Endodermal cell (in vitro differentiated cells): ENCODE measurements at regions not wholly inside any gene's neighbourhood (a gene's known extent, or its start where the extent isn't known, plus 50 kb on each side); places are given as distances from the start of the nearest gene placed in this dataset.

Experiments
- DNase-seq: peaks from one replicate; pipeline ENCODE4 v3.0.0-alpha.2; 2017
- H3K27ac ChIP-seq: 2 replicates; pipeline ENCODE4 v1.5.1; 2013; ENCODE audit warnings: mild to moderate bottlenecking, low read depth, low read length, moderate library complexity
- H3K27me3 ChIP-seq: 2 replicates; pipeline ENCODE4 v1.6.1; 2013; ENCODE audit warnings: mild to moderate bottlenecking, low read length, moderate library complexity; ENCODE audit not compliant: insufficient read depth, control insufficient read depth, poor library complexity, severe bottlenecking
- H3K36me3 ChIP-seq: 2 replicates; pipeline ENCODE4 v1.7.0; 2013; ENCODE audit warnings: mild to moderate bottlenecking, low read length, moderate library complexity; ENCODE audit not compliant: control insufficient read depth, insufficient read depth
- H3K4me1 ChIP-seq: one replicate; pipeline ENCODE4 v1.7.0; 2013; ENCODE audit warnings: low read length; ENCODE audit not compliant: control insufficient read depth, insufficient read depth
- H3K4me3 ChIP-seq: 2 replicates; pipeline ENCODE4 v1.5.1; 2013; ENCODE audit warnings: mild to moderate bottlenecking, low read length, moderate library complexity
- H3K9ac ChIP-seq: 2 replicates; pipeline ENCODE4 v1.6.1; 2013; ENCODE audit warnings: mild to moderate bottlenecking, low read length, moderate library complexity; ENCODE audit not compliant: poor library complexity, severe bottlenecking; ENCODE audit errors: extremely low read depth
- H3K9me3 ChIP-seq: 2 replicates; pipeline ENCODE4 v1.6.1; 2013; ENCODE audit warnings: mild to moderate bottlenecking, low read length, moderate library complexity; ENCODE audit not compliant: control insufficient read depth
- H3K27ac Mint-ChIP-seq: 2 replicates; pipeline ENCODE4 v1.8.0; 2020; ENCODE audit warnings: mixed read lengths
- H3K27me3 Mint-ChIP-seq: 2 replicates; pipeline ENCODE4 v1.8.0; 2021; ENCODE audit warnings: mild to moderate bottlenecking, mixed read lengths; ENCODE audit not compliant: insufficient read depth
- H3K36me3 Mint-ChIP-seq: 2 replicates; pipeline ENCODE4 v1.8.0; 2020; ENCODE audit warnings: low read depth, mixed read lengths
- H3K4me1 Mint-ChIP-seq: 2 replicates; pipeline ENCODE4 v1.8.0; 2020; ENCODE audit warnings: mixed read lengths
- H3K4me3 Mint-ChIP-seq: 2 replicates; pipeline ENCODE4 v1.8.0; 2020; ENCODE audit warnings: mild to moderate bottlenecking, moderate library complexity, mixed read lengths
- H3K9me3 Mint-ChIP-seq: 2 replicates; pipeline ENCODE4 v1.8.0; 2020; ENCODE audit warnings: mild to moderate bottlenecking, mixed read lengths
- WGBS, 2 experiments: methylation state at CpG; one replicate each; pipeline versions ENCODE4 v1.1.5 to v1.1.7; 2013; ENCODE audit warnings: missing lambda C conversion rate in 2 of 2, mixed read lengths in 1 of 2; ENCODE audit not compliant: insufficient coverage in 1 of 2, insufficient read length in 1 of 2; 5-methylcytosine and 5-hydroxymethylcytosine counted together
- TF ChIP-seq, protein P1 (sequence below): fragments of 200-600 bp; sonication (generic); conservative IDR thresholded peaks from 2 replicates; pipeline ENCODE4 v1.5.0; 2021; ENCODE audit warnings: antibody characterized with exemption, mild to moderate bottlenecking

DNA sequence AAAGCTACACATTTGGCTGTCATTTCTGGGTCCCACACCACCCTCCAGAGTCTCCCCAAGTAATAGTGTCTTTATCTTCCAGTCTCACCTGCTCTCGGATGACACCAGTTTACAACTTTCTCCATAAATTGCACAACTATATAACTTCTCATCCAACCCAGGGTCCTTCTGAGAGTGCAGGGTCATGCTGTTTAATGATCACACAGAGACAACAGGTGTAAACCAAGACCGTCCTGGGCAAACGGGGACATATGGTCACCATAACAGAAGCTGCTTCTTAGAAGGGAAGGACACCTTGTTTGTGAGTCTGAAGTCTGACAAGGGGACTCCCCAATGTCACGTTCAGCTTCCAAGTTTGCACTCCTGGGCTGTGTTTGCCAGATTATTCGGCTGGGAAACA lies 74.3 kb downstream of the MAP1LC3B2 start:
- WGBS, 2 experiments = 91% methylated on average over 5 of the region's 5 CpGs
- no peaks in the 10 kb centered on the region for H3K36me3 Mint-ChIP-seq

DNA sequence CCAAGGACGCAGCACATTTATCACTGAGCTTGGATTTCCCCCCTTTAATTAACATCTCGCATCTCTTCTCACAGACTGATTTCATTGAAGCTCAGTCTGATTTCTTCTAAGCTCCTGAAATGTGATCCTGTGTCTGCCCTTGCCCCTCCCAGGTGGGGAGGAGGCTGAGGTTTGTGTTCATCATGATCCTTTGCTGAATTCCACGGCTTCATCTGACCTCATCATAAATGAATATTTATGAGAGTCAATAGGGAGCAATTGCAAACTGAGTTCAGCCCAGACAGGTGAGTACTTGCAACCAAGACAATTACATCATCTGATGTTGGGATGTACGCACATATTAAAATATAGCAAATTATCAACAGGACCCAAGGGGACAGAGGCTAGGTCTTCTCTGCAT lies 72.4 kb downstream of the MAP1LC3B2 start:
- Mint-ChIP-seq H3K27me3 (no peaks in the 10 kb centered on the region), H3K4me3 (no peak overlapping the region), H3K36me3 (no peaks in the 10 kb centered on the region), H3K27ac (no peak overlapping the region), H3K4me1 (no peaks in the 10 kb centered on the region), H3K9me3 (no peaks in the 10 kb centered on the region)
- DNase-seq = no peak
- Histone ChIP-seq H3K36me3 (no peaks in the 10 kb centered on the region), H3K9ac (no peak overlapping the region), H3K4me3 (no peak overlapping the region), H3K9me3 (no peaks in the 10 kb centered on the region), H3K4me1 (no peaks in the 10 kb centered on the region), H3K27ac (no peak overlapping the region), H3K27me3 (no peaks in the 10 kb centered on the region)
- WGBS, 2 experiments = 86 to 88% methylated on average over 2 to 4 of the region's 4 CpGs
- TF ChIP-seq, protein P1, sequence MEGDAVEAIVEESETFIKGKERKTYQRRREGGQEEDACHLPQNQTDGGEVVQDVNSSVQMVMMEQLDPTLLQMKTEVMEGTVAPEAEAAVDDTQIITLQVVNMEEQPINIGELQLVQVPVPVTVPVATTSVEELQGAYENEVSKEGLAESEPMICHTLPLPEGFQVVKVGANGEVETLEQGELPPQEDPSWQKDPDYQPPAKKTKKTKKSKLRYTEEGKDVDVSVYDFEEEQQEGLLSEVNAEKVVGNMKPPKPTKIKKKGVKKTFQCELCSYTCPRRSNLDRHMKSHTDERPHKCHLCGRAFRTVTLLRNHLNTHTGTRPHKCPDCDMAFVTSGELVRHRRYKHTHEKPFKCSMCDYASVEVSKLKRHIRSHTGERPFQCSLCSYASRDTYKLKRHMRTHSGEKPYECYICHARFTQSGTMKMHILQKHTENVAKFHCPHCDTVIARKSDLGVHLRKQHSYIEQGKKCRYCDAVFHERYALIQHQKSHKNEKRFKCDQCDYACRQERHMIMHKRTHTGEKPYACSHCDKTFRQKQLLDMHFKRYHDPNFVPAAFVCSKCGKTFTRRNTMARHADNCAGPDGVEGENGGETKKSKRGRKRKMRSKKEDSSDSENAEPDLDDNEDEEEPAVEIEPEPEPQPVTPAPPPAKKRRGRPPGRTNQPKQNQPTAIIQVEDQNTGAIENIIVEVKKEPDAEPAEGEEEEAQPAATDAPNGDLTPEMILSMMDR = no peak

More for the DNA sequence above, 74.3 kb downstream of the MAP1LC3B2 start:
- Mint-ChIP-seq H3K27ac (no peak overlapping the region), H3K27me3 (no peaks in the 10 kb centered on the region), H3K4me3 (no peak overlapping the region), H3K9me3 (no peaks in the 10 kb centered on the region), H3K4me1 (peaks cover 4% of the 10 kb centered on the region)
- Histone ChIP-seq H3K4me1 (no peaks in the 10 kb centered on the region), H3K36me3 (no peaks in the 10 kb centered on the region), H3K27me3 (no peaks in the 10 kb centered on the region), H3K9me3 (no peaks in the 10 kb centered on the region), H3K27ac (no peak overlapping the region), H3K4me3 (no peak overlapping the region), H3K9ac (no peak overlapping the region)
- TF ChIP-seq, protein P1 = no peak
- no peak for DNase-seq

DNA sequence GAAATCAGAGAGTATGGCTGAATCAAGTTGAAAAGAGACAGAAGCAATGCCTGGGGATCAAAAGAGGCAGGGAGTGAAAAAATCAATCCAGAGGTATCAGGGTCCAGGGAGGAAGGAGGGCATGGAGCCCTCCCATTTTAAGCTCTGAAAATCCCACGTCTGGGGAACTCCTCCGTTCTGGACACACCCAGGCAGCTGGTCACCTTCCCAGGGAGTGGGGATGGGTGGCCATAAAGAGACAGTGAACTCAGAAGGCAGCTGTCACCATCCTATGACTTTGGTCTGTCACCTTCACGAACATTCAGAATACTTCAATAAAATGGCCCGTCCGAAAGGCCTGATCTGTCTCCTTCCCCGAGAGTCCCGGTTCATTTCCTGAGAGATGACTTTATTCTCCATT lies 71.6 kb downstream of the MAP1LC3B2 start:
- H3K36me3 ChIP-seq = no peaks in the 10 kb centered on the region
- Mint-ChIP-seq H3K4me3 (no peak overlapping the region), H3K4me1 (no peaks in the 10 kb centered on the region), H3K36me3 (no peaks in the 10 kb centered on the region), H3K9me3 (no peaks in the 10 kb centered on the region), H3K27ac (no peak overlapping the region), H3K27me3 (no peaks in the 10 kb centered on the region)
- DNase-seq = no peak
- H3K27me3 ChIP-seq = no peaks in the 10 kb centered on the region
- WGBS, 2 experiments = 92 to 100% methylated on average over 7 of the region's 7 CpGs
- no peak overlapping the region for H3K4me3 ChIP-seq
- H3K9me3 ChIP-seq = no peaks in the 10 kb centered on the region
- no peak overlapping the region for H3K9ac ChIP-seq
- TF ChIP-seq, protein P1 = no peak
- H3K27ac ChIP-seq = no peak overlapping the region
- no peaks in the 10 kb centered on the region for H3K4me1 ChIP-seq
